NCI-H774 (cell line): ENCODE measurements at regions not wholly inside any gene's neighbourhood (a gene's known extent, or its start where the extent isn't known, plus 50 kb on each side); places are given as distances from the start of the nearest gene placed in this dataset.

Source experiments
- DNase-seq: peaks from one replicate; lab custom pipeline; 2025; lab: John Stamatoyannopoulos, UW

GRCh38 chr2:45141883-45142866 lies 132.9 kb upstream of the SIX2 start:
- no peak for DNase-seq

DNA sequence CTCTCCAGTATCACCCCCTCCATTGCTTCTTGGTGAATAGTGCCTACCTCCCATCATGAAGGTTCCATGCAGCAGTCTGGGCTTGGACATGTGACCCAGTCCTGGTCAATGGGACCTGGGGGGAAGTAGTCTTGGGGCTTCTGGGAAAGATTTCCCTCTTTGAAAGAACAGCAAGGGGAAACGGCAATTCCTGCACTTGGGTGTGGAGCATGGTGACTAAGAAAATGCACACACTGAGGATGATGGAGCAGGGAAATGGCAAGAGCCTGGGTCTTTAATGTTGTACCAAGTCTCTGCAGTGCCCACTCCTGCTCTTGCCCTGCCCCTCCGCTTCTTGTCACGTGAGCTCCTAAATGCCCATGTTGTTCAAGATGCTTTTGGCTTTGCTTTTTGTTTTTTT lies 131.4 kb upstream of the SIX2 start:
- DNase-seq, result no peak

GRCh38 chr2:45138904-45139303 lies 129.7 kb upstream of the SIX2 start:
- DNase-seq, result no peak

DNA sequence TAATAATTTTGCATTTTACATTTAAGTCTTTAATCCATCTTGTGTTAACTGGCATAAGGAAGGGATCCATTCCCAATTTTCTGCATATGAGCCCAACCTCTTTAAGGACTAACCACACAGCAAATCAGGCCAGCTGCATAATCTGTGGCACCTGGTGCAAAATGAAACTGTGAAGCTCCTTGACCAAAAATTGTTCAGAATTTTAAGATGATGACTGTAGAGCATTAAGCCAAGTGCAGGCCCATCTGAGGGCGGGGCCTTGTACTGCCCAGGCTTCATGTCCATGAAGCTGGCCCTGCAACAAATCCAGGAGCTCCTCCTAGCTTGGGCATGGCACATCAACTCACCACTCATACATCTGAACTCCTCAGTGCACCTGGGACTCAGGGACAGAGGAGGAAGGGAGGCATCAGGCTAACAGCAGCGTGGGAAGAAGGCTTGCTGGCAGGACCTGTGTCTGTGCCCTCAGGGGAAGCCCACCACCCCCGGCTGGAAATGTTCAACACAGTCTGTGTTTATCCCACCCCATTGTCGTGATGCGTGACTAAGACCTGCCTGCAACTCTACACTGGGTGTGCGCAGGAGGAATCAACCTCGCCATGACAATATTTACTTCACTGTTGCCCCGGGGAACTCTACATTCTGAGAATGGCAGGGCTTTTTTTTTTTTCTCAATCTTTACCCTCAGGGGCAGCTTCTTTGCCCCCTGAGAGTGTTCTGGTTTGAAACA lies 128.9 kb upstream of the SIX2 start:
- no peak for DNase-seq

DNA sequence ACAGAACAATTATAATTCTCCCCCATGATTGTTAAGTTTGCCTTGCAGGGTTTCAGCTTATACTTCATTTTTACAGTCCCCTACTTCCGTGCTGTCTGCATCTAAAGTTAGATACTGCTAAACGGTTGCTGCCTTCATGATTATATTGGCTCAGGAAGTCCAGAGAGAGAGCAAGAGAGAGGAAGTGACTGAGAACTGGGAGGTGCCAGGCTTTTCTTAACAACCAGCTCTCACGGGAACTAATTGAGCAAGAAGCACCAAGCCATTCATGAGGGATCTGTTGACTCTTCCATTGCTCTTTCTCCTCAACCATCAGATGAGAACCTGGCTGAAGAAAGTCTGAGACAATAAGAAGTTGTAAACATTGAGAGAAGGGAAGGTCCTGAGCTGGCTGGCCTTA lies 125.5 kb upstream of the SIX2 start:
- no peak for DNase-seq

DNA sequence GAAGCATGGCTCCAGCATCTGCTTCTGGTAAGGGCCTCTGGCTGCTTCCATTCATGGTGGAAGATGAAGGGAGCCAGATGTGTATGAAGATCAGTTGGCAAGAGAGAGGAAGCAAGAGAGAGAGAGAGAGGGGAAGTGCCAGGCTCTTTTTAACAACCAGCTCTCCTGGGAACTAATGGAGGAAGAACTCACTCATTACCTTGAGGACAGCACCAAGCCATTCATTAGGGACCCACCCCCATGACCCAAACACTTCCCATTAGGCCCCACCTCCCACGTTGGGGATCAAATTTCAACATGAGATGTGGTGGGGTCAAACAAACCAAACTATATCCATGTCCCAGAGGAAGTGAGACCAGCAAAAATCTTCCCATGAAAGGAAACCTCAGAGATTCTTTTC lies 124.8 kb upstream of the SIX2 start:
- DNase-seq, result no peak

GRCh38 chr2:45132551-45132950 lies 123.3 kb upstream of the SIX2 start:
- no peak for DNase-seq

DNA sequence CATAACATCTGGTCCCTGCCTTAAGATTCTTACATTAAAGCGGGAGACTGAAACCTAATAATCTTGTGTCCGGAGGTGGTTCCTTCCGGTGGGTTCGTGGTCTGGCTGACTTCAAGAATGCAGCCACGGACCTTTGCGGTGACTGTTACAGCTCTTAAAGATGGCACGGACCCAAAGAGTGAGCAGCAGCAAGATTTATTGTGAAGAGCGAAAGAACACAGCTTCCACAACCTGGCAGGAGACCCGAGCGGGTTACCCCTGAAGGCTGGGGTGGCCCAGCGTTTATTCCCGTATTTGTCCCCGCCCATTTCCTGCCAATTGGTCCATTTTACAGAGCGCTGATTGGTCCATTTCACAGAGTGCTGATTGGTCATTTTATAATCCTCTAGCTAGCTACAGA lies 122.3 kb upstream of the SIX2 start:
- no peak for DNase-seq

DNA sequence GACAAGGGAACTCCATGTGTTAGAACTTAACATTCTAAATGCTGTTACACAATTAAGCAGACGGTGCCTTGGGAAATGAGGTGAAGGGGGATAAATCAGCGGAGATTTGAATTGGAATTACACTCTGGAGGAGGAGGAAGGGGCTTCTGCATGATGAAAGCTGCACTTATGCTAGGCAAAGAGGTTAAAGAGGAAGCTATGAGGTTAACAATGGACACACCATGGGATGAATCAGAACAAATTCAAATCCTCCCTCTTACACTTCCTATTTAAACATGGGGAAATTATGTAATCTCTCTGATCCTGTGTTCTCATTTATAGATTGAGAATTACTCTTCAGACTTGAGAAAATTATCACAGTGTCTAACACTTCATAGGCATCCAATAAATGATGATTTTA lies 121.5 kb upstream of the SIX2 start:
- DNase-seq, result no peak

GRCh38 chr2:45128580-45128997 lies 119.3 kb upstream of the SIX2 start:
- no peak for DNase-seq

DNA sequence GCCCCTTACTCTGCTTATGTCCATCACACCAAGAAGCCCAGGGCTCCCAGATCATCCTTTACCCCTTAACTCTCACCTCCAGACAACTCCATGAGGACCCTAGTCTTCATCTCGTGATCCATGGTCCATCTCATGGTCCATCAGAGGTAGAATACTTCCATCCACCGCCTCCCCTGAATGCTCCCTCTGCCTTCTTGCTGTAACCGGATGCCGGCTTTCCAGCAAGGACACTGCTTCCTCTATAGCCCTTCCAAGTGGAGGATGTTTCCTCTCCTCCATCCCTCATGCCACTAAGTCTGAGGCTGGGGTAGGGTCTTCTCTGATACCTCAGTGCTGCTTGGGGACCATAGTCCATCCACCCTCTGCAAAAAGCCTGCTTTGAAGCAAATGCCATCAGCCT lies 118.6 kb upstream of the SIX2 start:
- no peak for DNase-seq

GRCh38 chr2:45127321-45127720 lies 118.1 kb upstream of the SIX2 start:
- no peak for DNase-seq

GRCh38 chr2:45125232-45125631 lies 116.0 kb upstream of the SIX2 start:
- no peak for DNase-seq

DNA sequence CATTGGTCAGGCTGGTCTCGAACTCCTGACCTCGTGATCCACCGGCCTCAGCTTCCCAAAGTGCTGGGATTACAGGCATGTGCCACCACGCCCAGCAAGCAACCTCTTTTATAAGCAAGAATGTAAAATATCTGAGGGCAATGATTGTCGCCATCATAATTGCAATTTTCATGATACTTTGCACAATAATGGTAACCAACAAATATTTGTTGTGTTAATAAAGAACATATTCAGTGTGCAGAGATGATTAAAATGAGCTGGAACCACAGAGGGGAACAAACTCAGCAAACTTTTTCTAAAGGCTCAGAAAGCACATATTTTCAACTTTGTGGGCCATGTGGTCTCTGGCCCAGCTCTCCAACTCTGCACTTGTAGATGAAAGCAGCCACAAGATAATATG lies 115.2 kb upstream of the SIX2 start:
- DNase-seq, result no peak

DNA sequence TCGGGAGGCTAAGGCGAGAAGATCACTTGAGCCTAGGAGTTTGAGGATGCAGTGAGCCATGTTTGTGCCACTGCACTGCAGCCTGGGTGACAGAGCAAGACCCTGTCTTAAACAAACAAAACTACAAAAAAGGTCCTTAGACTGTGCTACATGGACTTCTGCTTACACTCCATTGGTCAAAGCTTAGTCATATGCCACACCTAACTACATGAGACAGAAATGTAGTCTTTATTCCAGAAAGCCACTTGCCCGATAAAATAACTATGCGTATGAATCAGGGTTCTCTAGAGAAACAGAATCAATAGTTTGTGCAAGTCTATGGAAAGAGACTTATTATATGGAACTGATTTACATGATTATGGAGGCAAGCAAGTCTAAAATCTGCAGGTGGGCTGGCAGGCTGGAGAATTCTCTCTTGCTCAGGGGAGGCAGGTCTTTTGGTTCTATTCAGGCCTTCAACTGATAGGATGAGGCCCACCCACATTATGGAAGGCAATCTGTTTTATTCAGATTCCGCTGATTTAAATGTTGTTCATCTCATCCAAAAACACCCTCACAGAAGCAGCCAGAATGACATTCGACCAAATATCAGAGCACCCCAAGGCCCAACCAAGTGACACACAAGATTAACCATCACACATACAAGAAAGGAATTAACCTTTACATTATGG lies 114.4 kb upstream of the SIX2 start:
- DNase-seq, result no peak

GRCh38 chr2:45123065-45123464 lies 113.8 kb upstream of the SIX2 start:
- DNase-seq, result no peak

DNA sequence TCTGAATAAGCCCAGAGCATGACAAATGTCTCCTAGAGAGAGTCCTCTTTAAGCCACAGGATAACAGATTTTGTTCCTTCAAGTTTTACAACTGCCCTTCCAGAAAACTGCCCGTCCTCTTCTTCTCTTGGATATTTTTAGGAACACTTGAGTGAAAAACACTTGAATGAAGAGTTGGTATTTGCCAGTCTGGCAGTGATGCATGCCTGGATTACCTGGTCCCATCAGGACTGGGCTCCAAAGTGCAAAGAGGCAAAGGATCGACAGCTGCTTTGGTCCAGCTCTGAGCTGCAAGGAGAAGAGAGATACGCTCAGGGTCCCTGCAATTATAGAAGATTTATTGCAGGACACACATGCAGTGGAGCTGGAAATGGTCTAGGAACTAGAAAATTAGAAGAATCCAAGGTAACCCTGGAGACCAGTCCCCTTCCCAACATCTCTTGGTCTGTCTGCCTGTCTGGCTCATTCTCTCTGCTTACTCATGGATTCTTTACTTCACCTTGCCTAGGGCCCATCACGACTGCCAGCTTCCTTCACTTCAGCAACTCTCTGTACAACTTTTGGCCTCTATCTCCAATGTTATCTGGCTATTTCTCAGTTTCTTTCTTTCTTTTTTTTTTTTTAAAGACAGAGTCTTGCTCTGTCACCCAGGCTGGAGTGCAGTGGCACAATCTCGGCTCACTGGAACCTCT lies 112.1 kb upstream of the SIX2 start:
- DNase-seq, result no peak

DNA sequence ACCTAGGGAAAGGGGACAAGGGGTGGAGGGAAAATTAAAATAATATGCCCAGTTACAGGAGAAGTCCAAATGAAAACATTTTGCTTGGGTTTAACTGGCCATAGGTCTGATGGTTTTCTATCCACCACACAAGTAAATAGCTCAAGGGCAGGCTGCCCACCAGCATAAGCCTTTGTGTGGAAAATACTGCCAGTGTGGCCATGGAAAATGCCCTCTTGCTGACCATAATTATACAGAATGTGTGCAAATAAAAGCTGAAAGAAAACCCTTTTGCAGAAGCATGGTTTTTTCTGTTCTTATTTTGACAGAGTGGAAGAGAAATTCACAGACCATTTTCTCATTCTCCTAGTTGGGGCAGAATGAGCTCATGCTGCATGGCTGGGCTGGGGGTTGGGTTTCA lies 111.3 kb upstream of the SIX2 start:
- DNase-seq, result no peak

DNA sequence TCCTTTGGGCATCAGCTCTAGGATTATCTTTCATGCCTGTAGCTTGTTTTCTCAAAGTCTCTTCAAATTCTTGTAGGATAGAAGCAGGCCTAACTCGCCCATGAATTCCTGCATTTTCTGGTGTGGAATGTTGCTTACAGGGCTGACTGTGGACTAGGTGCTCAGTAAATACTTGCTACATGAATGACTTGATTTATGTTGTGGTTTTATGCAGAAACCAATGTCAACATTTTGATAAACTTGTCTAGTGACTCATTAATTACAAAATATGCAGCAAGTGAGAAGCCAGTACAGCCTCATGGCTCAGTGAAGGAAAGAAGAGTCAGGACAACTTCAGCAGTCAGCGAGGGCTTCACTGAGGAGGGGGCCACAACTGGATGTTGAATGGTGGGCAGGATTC lies 110.6 kb upstream of the SIX2 start:
- no peak for DNase-seq

DNA sequence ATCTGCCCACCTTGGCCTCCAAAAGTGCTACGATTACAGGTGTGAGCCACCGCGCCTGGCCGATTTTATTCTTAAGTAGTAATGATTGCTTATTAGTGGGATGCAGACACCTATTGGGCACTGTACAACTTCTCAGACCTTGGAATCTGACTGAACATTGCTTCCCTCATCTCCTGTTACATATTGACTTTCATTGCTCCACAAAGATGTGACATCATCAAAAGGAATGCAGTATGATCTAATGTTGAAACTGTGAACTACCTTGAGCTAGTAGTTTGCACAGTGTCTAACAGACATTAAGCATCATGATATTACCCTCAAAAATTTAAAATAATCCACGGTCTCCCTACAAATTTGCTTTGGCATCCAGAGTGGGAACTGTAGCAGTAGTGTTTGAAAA lies 109.8 kb upstream of the SIX2 start:
- DNase-seq, result no peak

DNA sequence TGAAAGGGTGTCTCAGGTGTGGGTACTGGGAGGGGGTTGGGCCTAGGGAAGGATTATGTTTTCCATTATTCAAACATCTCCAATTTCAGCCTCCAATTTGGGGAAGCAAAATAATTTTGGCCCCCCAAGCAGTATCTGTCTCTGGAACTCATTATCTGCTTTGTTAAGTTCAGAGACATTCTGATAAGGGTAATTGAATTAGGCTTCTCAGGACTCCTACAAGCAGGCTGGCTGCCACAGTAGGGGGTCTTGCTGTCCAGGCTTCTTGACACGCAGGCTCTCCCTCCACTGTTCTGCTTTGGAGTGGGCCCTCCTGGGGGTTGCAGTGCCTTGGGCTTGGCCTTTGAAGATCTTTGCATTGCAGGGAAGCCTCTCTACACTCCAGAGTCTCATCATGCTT lies 108.1 kb upstream of the SIX2 start:
- no peak for DNase-seq

GRCh38 chr2:45115181-45115580 lies 105.9 kb upstream of the SIX2 start:
- no peak for DNase-seq
